OCI-LY7 (cell line): ENCODE measurements at regions not wholly inside any gene's neighbourhood (a gene's known extent, or its start where the extent isn't known, plus 50 kb on each side); places are given as distances from the start of the nearest gene placed in this dataset.

Source experiments
- BruUV-seq: library from RNA; stranded (reverse); fragments of 400-500 nt; replicated peaks from 2 replicates; lab custom pipeline; 2021; lab: Mats Ljungman, UMichigan
- CTCF ChIA-PET: fragments of 300-600 bp; sonication (Branson Sonifier 250); formaldehyde crosslinking; loops from one replicate; lab custom pipeline; 2022; ENCODE audit warnings: antibody characterized with exemption; ENCODE audit not compliant: unreplicated experiment; lab: Charles Lee
- POLR2A ChIA-PET: fragments of 300-600 bp; sonication (Branson Sonifier 250); formaldehyde crosslinking; loops from one replicate; lab custom pipeline; 2022; ENCODE audit warnings: antibody characterized with exemption; lab: Charles Lee
- DNase-seq: peaks from one replicate; pipeline ENCODE4 v3.0.0-alpha.2; 2015; ENCODE audit warnings: low spot score
- H2AFZ ChIP-seq: fragments of 200-600 bp; sonication (generic), shearing (Covaris generic); 2 replicates; pipeline ENCODE4 v1.6.1; 2014; ENCODE audit warnings: mild to moderate bottlenecking, antibody characterized with exemption, low read length, moderate library complexity
- H3K27ac ChIP-seq: fragments of 200-600 bp; sonication (generic); 2 replicates; pipeline ENCODE4 v1.5.1; 2014; ENCODE audit warnings: mixed run types, low read depth, mild to moderate bottlenecking, moderate library complexity, low read length, inconsistent platforms; ENCODE audit not compliant: poor library complexity, severe bottlenecking
- H3K36me3 ChIP-seq: fragments of 200-600 bp; sonication (generic); 2 replicates; pipeline ENCODE4 v1.6.1; 2014; ENCODE audit warnings: mild to moderate bottlenecking, antibody characterized with exemption, low read length, moderate library complexity, mixed read lengths; ENCODE audit not compliant: insufficient read depth
- H3K4me1 ChIP-seq: fragments of 200-600 bp; sonication (generic); 2 replicates; pipeline ENCODE4 v1.5.1; 2014; ENCODE audit warnings: mild to moderate bottlenecking, low read length; ENCODE audit not compliant: insufficient read depth, poor library complexity, severe bottlenecking
- H3K4me2 ChIP-seq: fragments of 200-600 bp; sonication (generic); 2 replicates; pipeline ENCODE4 v1.6.1; 2014; ENCODE audit warnings: mild to moderate bottlenecking, low read length
- H3K4me3 ChIP-seq: fragments of 200-600 bp; sonication (generic); 2 replicates; pipeline ENCODE4 v1.5.1; 2014; ENCODE audit warnings: mild to moderate bottlenecking, low read depth, low read length; ENCODE audit not compliant: poor library complexity, severe bottlenecking
- H3K79me2 ChIP-seq: fragments of 200-600 bp; sonication (generic); 2 replicates; pipeline ENCODE4 v1.6.1; 2016; ENCODE audit warnings: low read depth, mild to moderate bottlenecking, low read length, moderate library complexity, mixed read lengths; ENCODE audit not compliant: insufficient read depth
- H3K9me2 ChIP-seq: fragments of 200-600 bp; sonication (generic); 2 replicates; pipeline ENCODE4 v1.6.1; 2016; ENCODE audit warnings: mild to moderate bottlenecking, low read length, mixed read lengths; ENCODE audit not compliant: insufficient read depth
- H3K9me3 ChIP-seq: fragments of 200-600 bp; sonication (generic); 2 replicates; pipeline ENCODE4 v1.6.1; 2014; ENCODE audit warnings: mild to moderate bottlenecking, mixed run types, low read length, mixed read lengths
- H4K20me1 ChIP-seq: fragments of 200-600 bp; sonication (generic); 2 replicates; pipeline ENCODE4 v1.6.1; 2014; ENCODE audit warnings: mild to moderate bottlenecking, antibody characterized with exemption, low read length, moderate library complexity, mixed read lengths; ENCODE audit not compliant: insufficient read depth
- CTCF ChIP-seq: fragments of 200-600 bp; sonication (generic); conservative IDR thresholded peaks from 2 replicates; pipeline ENCODE4 v1.5.1; 2014; ENCODE audit warnings: mild to moderate bottlenecking, antibody characterized with exemption, low read length, moderate library complexity, mixed read lengths
- EZH2phosphoT487 ChIP-seq: fragments of 200-600 bp; sonication (generic); IDR thresholded peaks from 2 replicates; pipeline ENCODE4 v1.6.1; 2018; ENCODE audit warnings: low read depth, borderline replicate concordance, mild to moderate bottlenecking, mixed run types, antibody characterized with exemption, low read length, moderate library complexity, mixed read lengths
- intact Hi-C: fragments of 100-400 bp; cut with micrococcal nuclease; formaldehyde crosslinking; loops from one replicate; pipeline ENCODE4 v1.10.0; 2022; ENCODE audit not compliant: unreplicated experiment

GRCh38 chr22:48389916-48390315, 1437.8 kb downstream of the BRD1 start:
- H3K27ac ChIP-seq: no peak overlapping the region
- H3K4me1 ChIP-seq: no peaks in the 10 kb centered on the region
- H3K9me2 ChIP-seq: no peaks in the 10 kb centered on the region
- POLR2A ChIA-PET: interaction anchor here (0.5 kb wide), 1 partner anchor 522 kb away, joined by 5 read pairs; no protein-coding TSS in a partner anchor
- no peak overlapping the region for H3K4me2 ChIP-seq
- no peaks in the 10 kb centered on the region for H3K79me2 ChIP-seq
- intact Hi-C loops: no loop called here
- no peaks in the 10 kb centered on the region for H3K36me3 ChIP-seq
- no peaks in the 10 kb centered on the region for H4K20me1 ChIP-seq
- DNase-seq: no peak
- no peak overlapping the region for H3K4me3 ChIP-seq
- BruUV-seq: no TSS peak
- no peak overlapping the region for H2AFZ ChIP-seq
- TF ChIP-seq CTCF (no peak), EZH2phosphoT487 (no peak)
- CTCF ChIA-PET: no interaction called here
- H3K9me3 ChIP-seq: peaks cover 14% of the 10 kb centered on the region; the same call in 1 of the 2 replicates

GRCh38 chr22:48382197-48382596, 1445.5 kb downstream of the BRD1 start:
- intact Hi-C loops: no loop called here
- Histone ChIP-seq H4K20me1 (no peaks in the 10 kb centered on the region), H3K4me3 (no peak overlapping the region), H3K27ac (no peak overlapping the region), H3K4me2 (no peak overlapping the region), H2AFZ (no peak overlapping the region), H3K9me3 (peaks cover 23% of the 10 kb centered on the region; the same call in 1 of the 2 replicates), H3K4me1 (no peaks in the 10 kb centered on the region), H3K79me2 (no peaks in the 10 kb centered on the region), H3K36me3 (no peaks in the 10 kb centered on the region), H3K9me2 (no peaks in the 10 kb centered on the region)
- ChIA-PET POLR2A (no interaction called here), CTCF (no interaction called here)
- no TSS peak for BruUV-seq
- no peak for DNase-seq
- TF ChIP-seq EZH2phosphoT487 (no peak), CTCF (no peak)

GRCh38 chr22:48380016-48380665, 1447.5 kb downstream of the BRD1 start:
- H2AFZ ChIP-seq: no peak overlapping the region
- intact Hi-C loops: no loop called here
- ChIA-PET CTCF (no interaction called here), POLR2A (no interaction called here)
- H3K36me3 ChIP-seq: no peaks in the 10 kb centered on the region
- H4K20me1 ChIP-seq: no peaks in the 10 kb centered on the region
- no peak for DNase-seq
- H3K79me2 ChIP-seq: no peaks in the 10 kb centered on the region
- H3K4me3 ChIP-seq: no peak overlapping the region
- H3K4me2 ChIP-seq: no peak overlapping the region
- H3K27ac ChIP-seq: no peak overlapping the region
- TF ChIP-seq EZH2phosphoT487: no peak
- no peak for TF ChIP-seq CTCF
- no peaks in the 10 kb centered on the region for H3K9me2 ChIP-seq
- H3K9me3 ChIP-seq: peaks cover 10% of the 10 kb centered on the region; the same call in 1 of the 2 replicates
- H3K4me1 ChIP-seq: no peaks in the 10 kb centered on the region
- no TSS peak for BruUV-seq
